ENCODE measurements at regions not wholly inside any gene's neighbourhood (a gene's known extent, or its start where the extent isn't known, plus 50 kb on each side); places are given as distances from the start of the nearest gene placed in this dataset.

DNA sequence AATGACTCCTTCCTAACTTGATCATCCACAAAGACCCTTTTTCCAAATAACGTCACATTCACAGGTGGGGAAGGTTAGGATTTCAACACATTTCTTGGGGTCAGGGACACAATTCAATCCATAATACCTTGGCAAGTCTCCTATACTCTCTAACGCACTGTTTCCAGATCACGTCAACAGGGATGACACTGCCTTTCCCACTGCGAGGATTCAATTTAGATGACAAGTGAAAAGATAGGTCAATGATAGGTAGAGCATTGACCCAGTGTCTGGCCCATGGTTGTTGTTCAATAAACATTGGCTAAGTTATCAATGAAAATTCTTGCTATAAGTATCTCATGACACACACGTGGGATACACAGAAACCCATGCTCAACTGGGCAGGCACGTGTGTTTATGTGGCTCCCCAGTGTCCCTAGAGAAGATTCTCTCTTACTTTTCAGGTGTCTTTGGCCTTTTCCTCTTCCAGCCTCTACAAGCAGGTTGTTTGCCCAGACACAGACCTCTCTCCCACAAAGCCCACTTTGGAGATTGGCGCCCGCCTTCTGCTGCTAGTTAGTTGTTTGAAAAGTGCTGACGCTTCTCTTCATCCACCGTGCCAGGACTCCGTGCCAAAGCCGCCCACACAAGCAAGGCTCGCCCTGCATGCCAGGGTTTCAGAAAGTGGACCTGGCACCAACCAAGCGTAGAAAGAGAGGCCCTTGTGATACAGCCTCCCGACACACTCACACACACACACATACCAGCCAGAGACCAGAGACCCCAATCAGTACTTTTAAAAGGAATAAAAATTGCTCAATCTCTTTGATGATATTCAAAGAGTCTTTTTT lies 594.5 kb downstream of the BNC2 start (continued):
- TF ChIP-seq, protein P1, sequence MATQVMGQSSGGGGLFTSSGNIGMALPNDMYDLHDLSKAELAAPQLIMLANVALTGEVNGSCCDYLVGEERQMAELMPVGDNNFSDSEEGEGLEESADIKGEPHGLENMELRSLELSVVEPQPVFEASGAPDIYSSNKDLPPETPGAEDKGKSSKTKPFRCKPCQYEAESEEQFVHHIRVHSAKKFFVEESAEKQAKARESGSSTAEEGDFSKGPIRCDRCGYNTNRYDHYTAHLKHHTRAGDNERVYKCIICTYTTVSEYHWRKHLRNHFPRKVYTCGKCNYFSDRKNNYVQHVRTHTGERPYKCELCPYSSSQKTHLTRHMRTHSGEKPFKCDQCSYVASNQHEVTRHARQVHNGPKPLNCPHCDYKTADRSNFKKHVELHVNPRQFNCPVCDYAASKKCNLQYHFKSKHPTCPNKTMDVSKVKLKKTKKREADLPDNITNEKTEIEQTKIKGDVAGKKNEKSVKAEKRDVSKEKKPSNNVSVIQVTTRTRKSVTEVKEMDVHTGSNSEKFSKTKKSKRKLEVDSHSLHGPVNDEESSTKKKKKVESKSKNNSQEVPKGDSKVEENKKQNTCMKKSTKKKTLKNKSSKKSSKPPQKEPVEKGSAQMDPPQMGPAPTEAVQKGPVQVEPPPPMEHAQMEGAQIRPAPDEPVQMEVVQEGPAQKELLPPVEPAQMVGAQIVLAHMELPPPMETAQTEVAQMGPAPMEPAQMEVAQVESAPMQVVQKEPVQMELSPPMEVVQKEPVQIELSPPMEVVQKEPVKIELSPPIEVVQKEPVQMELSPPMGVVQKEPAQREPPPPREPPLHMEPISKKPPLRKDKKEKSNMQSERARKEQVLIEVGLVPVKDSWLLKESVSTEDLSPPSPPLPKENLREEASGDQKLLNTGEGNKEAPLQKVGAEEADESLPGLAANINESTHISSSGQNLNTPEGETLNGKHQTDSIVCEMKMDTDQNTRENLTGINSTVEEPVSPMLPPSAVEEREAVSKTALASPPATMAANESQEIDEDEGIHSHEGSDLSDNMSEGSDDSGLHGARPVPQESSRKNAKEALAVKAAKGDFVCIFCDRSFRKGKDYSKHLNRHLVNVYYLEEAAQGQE (IDR thresholded peaks at IDR 0.05; ENCODE audit: low read depth, low read length), result no peak
- TF ChIP-seq SMC3 (IDR thresholded peaks at IDR 0.05; ENCODE audit: low read depth, low read length) (no peak), POLR2AphosphoS5 (IDR thresholded peaks at IDR 0.05; ENCODE audit: low read depth, low read length) (no peak), RFX5 (IDR thresholded peaks at IDR 0.05; ENCODE audit: low read length) (no peak), EZH2phosphoT487 (IDR thresholded peaks at IDR 0.05; ENCODE audit: borderline replicate concordance, low read depth) (no peak)

DNA sequence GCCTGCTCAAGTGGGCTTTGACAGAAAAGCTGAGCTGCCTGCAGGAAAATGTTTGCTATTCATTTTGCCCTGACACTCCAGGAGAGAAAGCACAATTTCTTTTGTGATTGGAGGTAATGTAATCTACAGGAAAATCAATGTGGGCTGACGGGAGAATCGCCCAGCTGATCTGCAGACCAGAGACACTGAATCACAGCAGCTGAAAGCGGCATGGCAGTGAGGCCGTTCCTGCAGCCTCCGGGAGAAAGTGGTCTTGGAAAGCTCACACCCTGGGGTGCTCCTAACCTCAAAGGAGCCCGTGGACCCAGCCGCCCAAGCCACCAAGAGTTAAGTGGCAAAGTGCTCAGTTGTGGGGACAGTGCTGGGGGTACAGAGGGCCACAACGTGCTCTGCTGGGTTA lies 593.6 kb downstream of the BNC2 start:
- Histone ChIP-seq H3F3A (replicated peaks; ENCODE audit: insufficient read depth) (no peaks in the 10 kb centered on the region), H3K4me2 (no peak overlapping the region), H3K4me1 (ENCODE audit: control insufficient read depth in 1 of 2, insufficient read depth in 2 of 2, low read depth in 1 of 2, low read length in 1 of 2) (peaks cover 0 to 16% of the 10 kb centered on the region in 2 experiments; a peak in 1 of 4 replicates), H4K20me1 (ENCODE audit: insufficient read depth) (no peaks in the 10 kb centered on the region), H3K36me3 (replicated peaks in 1 of 2; ENCODE audit: control insufficient read depth in 1 of 2, insufficient read depth in 2 of 2, low read length in 1 of 2) (no peaks in the 10 kb centered on the region), H3K9ac (no peak overlapping the region), H3K27me3 (ENCODE audit: insufficient read depth) (no peaks in the 10 kb centered on the region), H3K9me2 (no peaks in the 10 kb centered on the region), H3K27ac (ENCODE audit: low read depth in 2 of 2, low read length in 1 of 2) (no peak overlapping the region), H3K79me2 (ENCODE audit: insufficient read depth) (no peaks in the 10 kb centered on the region), H2AFZ (ENCODE audit: low read depth) (no peak overlapping the region), H3K4me3 (ENCODE audit: low read depth in 2 of 2, low read length in 1 of 2) (no peak overlapping the region), H3K9me3 (no peaks in the 10 kb centered on the region)
- TF ChIP-seq, protein P2, sequence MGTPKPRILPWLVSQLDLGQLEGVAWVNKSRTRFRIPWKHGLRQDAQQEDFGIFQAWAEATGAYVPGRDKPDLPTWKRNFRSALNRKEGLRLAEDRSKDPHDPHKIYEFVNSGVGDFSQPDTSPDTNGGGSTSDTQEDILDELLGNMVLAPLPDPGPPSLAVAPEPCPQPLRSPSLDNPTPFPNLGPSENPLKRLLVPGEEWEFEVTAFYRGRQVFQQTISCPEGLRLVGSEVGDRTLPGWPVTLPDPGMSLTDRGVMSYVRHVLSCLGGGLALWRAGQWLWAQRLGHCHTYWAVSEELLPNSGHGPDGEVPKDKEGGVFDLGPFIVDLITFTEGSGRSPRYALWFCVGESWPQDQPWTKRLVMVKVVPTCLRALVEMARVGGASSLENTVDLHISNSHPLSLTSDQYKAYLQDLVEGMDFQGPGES (IDR thresholded peaks at IDR 0.05; ENCODE audit: low read depth, low read length), result no peak
- TF ChIP-seq EZH2phosphoT487 (IDR thresholded peaks at IDR 0.05; ENCODE audit: borderline replicate concordance, low read depth), result no peak
- no peak for TF ChIP-seq TAF1 (IDR thresholded peaks at IDR 0.05; ENCODE audit: borderline replicate concordance, low read depth, low read length)
- no peak for TF ChIP-seq JUND (IDR thresholded peaks at IDR 0.05)
- TF ChIP-seq MXI1 (IDR thresholded peaks at IDR 0.05; ENCODE audit: low read depth, low read length), result no peak
- no peak for TF ChIP-seq MEF2A (IDR thresholded peaks at IDR 0.05; ENCODE audit: borderline replicate concordance, low read depth)
- no peak for TF ChIP-seq ELF1 (IDR thresholded peaks at IDR 0.05)
- TF ChIP-seq FOXJ3 (CRISPR knock-in tag; IDR thresholded peaks at IDR 0.05), result no peak
- TF ChIP-seq, protein P3, sequence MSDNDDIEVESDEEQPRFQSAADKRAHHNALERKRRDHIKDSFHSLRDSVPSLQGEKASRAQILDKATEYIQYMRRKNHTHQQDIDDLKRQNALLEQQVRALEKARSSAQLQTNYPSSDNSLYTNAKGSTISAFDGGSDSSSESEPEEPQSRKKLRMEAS (IDR thresholded peaks at IDR 0.05; ENCODE audit: low read depth), result no peak
- TF ChIP-seq RXRA (IDR thresholded peaks at IDR 0.05; ENCODE audit: borderline replicate concordance, low read depth), result no peak
- TF ChIP-seq GABPA (IDR thresholded peaks at IDR 0.05; ENCODE audit: low read depth), result no peak
- ChIA-PET POLR2A (no interaction called here), CTCF (interaction anchor here (1.7 kb wide), 1 partner anchor 9 kb away, joined by 5 read pairs; no protein-coding TSS in a partner anchor)
- DNase-seq, result no peak
- WGBS (ENCODE audit: low lambda C conversion rate), result 92% methylated on average over 8 of the region's 8 CpGs

Data from SK-N-SH (cell line).